Chondrocyte (in vitro differentiated cells): ENCODE measurements at regions not wholly inside any gene's neighbourhood (a gene's known extent, or its start where the extent isn't known, plus 50 kb on each side); places are given as distances from the start of the nearest gene placed in this dataset.
A peak's percentile ranks its signal among the peaks of the same experiment; 100 is the strongest.
"Not testable (repeated sequence)": the region's sequence is repeated elsewhere in the genome, so short reads cannot be mapped to it uniquely, and the experiment has no call there.

Source experiments
- DNase-seq: peaks from one replicate; pipeline ENCODE4 v3.0.0; 2021; ENCODE audit warnings: mixed read lengths, low spot score
- H3K27ac Mint-ChIP-seq: one replicate; pipeline ENCODE4 v1.8.0; 2021; ENCODE audit warnings: mild to moderate bottlenecking, moderate library complexity, mixed read lengths; ENCODE audit not compliant: unreplicated experiment
- H3K27me3 Mint-ChIP-seq: 2 replicates; pipeline ENCODE4 v1.8.0; 2021; ENCODE audit warnings: low read depth, mixed read lengths
- H3K36me3 Mint-ChIP-seq: 2 replicates; pipeline ENCODE4 v1.8.0; 2021; ENCODE audit warnings: low read depth, mixed read lengths
- H3K4me1 Mint-ChIP-seq: 2 replicates; pipeline ENCODE4 v1.8.0; 2021; ENCODE audit warnings: low read depth, mild to moderate bottlenecking, mixed read lengths
- H3K4me3 Mint-ChIP-seq: one replicate; pipeline ENCODE4 v1.8.0; 2021; ENCODE audit warnings: mild to moderate bottlenecking, moderate library complexity, mixed read lengths; ENCODE audit not compliant: unreplicated experiment
- H3K9me3 Mint-ChIP-seq: 2 replicates; pipeline ENCODE4 v1.8.0; 2021; ENCODE audit warnings: low read depth, mixed read lengths
- TF ChIP-seq, protein P1 (sequence below): fragments of 200-600 bp; sonication (generic); IDR thresholded peaks from 2 replicates; pipeline ENCODE4 v1.5.0; 2021; ENCODE audit warnings: antibody characterized with exemption, mild to moderate bottlenecking, moderate library complexity

DNA sequence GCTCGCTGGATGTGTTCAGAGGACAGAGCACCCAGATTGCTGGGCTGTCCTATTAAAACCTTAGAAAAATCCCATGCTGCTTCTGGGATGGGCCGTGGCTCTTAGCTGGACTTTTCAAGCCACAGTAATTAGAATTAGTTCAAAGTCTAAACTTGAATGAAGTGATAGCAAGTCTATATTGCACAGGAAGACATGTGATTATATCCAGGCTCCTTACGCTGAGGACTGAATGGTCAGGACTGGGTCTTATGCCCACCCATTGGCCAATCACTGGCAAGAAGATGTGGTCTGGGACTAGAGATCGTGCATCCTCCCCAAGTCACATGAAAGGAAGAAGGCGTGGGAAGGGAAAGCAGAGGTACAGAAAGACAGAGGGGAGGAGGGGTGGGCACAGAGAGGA, 227.6 kb downstream of the FAM43A start:
- Mint-ChIP-seq H3K4me3 (no peak overlapping the region), H3K27ac (no peak overlapping the region), H3K9me3 (peaks cover 1% of the 10 kb centered on the region), H3K36me3 (no peaks in the 10 kb centered on the region), H3K27me3 (peaks cover 3% of the 10 kb centered on the region), H3K4me1 (no peaks in the 10 kb centered on the region)
- TF ChIP-seq, protein P1, sequence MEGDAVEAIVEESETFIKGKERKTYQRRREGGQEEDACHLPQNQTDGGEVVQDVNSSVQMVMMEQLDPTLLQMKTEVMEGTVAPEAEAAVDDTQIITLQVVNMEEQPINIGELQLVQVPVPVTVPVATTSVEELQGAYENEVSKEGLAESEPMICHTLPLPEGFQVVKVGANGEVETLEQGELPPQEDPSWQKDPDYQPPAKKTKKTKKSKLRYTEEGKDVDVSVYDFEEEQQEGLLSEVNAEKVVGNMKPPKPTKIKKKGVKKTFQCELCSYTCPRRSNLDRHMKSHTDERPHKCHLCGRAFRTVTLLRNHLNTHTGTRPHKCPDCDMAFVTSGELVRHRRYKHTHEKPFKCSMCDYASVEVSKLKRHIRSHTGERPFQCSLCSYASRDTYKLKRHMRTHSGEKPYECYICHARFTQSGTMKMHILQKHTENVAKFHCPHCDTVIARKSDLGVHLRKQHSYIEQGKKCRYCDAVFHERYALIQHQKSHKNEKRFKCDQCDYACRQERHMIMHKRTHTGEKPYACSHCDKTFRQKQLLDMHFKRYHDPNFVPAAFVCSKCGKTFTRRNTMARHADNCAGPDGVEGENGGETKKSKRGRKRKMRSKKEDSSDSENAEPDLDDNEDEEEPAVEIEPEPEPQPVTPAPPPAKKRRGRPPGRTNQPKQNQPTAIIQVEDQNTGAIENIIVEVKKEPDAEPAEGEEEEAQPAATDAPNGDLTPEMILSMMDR, result no peak
- DNase-seq, result no peak

DNA sequence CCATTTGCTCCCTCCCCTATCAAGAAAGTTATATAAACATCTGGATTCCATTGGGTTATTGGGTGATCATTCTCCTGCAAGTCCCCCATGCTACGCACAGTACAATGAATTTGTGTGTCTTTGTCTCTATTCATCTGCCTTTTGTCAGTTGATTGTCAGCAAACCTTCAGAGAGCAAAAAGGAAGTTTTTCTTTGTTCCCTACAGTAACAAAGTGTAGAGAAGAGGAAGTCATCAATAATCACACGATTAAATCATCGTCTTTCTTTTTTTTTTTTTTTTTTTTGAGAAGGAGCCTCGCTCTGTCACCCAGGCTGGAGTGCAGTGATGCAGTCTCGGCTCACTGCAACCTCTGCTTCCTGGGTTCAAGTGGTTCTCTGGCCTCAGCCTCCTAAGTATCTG, 239.2 kb downstream of the FAM43A start:
- DNase-seq, H3K4me3 Mint-ChIP-seq, H3K9me3 Mint-ChIP-seq, H3K36me3 Mint-ChIP-seq, H3K27ac Mint-ChIP-seq, H3K27me3 Mint-ChIP-seq: not testable (repeated sequence)
- H3K4me1 Mint-ChIP-seq, result peaks cover 22% of the 10 kb centered on the region

DNA sequence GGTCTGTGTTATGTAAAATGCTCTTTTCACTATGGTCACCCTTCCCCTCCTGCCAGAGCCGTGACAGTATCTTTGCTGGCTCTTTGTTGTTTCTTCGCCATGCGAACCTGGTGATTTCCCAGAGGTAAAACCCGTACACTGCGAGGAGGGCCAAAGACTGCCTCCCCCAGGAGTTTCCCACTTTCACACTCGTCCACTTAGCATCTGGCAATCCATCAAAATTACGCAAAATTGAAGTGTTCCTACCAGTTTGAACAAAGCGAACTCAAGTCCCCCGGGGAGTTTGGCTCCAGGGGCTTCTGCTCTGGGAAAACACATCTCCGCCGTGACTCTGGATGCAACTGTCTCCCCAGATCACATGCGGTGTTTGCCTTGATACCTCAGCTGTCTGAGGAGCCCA, 239.9 kb downstream of the FAM43A start:
- Mint-ChIP-seq H3K36me3 (no peaks in the 10 kb centered on the region), H3K4me3 (no peak overlapping the region), H3K4me1 (peaks cover 30% of the 10 kb centered on the region), H3K9me3 (no peaks in the 10 kb centered on the region), H3K27ac (no peak overlapping the region), H3K27me3 (no peaks in the 10 kb centered on the region)
- TF ChIP-seq, protein P1, result no peak
- no peak for DNase-seq

DNA sequence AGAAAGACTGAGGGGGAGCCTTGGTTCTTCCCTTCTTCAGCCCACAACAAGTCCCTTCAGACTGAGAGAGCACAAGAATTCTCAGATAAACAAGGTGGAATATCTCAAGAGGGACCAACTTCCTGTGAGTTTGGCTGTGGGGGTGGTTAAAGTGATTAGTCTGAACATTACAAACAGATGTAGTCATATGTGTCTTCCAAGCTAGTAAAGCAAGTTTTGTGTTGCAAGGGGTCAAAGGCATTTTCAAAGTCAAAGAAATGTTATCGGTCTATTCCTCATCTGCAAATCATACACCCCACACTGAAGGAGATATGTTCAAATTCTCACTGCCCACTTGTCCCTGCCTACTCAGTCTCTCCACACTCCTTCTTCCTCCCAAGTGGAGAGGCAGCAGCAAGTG, 242.5 kb downstream of the FAM43A start:
- TF ChIP-seq, protein P1, result no peak
- Mint-ChIP-seq H3K36me3 (peaks cover 1% of the 10 kb centered on the region), H3K4me1 (peaks cover 45% of the 10 kb centered on the region), H3K27me3 (no peaks in the 10 kb centered on the region), H3K9me3 (no peaks in the 10 kb centered on the region), H3K4me3 (no peak overlapping the region), H3K27ac (peak overlapping the region; percentile 20)
- no peak for DNase-seq

DNA sequence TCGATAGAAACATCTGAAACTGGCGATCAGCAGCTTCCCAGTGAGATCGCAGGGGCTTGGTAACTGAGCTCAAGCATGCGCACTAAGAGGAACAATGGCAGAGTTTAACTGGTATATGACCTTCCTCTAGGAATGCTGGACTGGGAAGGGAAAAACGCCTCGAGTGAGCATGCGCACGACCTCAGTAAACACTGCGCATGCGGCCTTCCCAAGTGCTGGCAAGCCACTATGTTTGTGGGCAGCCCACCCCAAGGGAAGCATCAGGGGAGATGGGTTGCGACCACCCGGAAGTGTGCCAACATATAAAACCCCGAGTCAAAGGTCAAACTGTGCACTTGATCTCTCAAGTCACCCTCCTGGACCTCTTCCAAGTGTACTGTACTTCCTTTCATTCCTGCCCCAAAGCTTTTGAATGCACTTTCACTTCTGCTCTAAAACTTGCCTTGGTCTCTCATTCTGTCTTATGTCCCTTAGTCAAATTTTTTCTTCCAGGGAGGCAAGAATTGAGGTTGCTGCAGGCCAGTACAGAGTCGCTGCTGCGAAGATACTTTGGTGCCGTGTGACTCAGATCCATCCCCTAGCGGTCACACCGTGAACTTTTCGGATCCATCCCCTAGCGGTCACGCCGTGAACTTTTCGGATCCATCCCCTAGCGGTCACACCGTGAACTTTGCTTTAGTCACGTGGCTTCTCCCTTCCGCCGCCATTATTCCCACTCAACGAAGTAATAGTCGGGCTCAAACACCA, 243.3 kb downstream of the FAM43A start:
- Mint-ChIP-seq H3K4me1 (peaks cover 45% of the 10 kb centered on the region), H3K27ac (peak overlapping the region; percentile 53)

More for the DNA sequence above, 243.3 kb downstream of the FAM43A start:
- no peaks in the 10 kb centered on the region for H3K27me3 Mint-ChIP-seq
- H3K9me3 Mint-ChIP-seq, result no peaks in the 10 kb centered on the region
- no peak for DNase-seq
- H3K4me3 Mint-ChIP-seq, result no peak overlapping the region
- TF ChIP-seq, protein P1, result peak; percentile 50
- peaks cover 1% of the 10 kb centered on the region for H3K36me3 Mint-ChIP-seq
